ENCODE measurements at regions not wholly inside any gene's neighbourhood (a gene's known extent, or its start where the extent isn't known, plus 50 kb on each side); places are given as distances from the start of the nearest gene placed in this dataset.

- DNase-seq (no peak), ATAC-seq (no peak)
- no peak overlapping the region for H3K4me3 Mint-ChIP-seq
- H3K27ac Mint-ChIP-seq: no peak overlapping the region
- H3K4me1 Mint-ChIP-seq (ENCODE audit: low read depth): no peaks in the 10 kb centered on the region
- H3K9me3 Mint-ChIP-seq: no peaks in the 10 kb centered on the region
- intact Hi-C loops (cut with micrococcal nuclease): no loop called here
- no peak for TF ChIP-seq CTCF (IDR thresholded peaks at IDR 0.05)
- POLR2A ChIA-PET: no interaction called here
- peaks cover 4% of the 10 kb centered on the region for H3K27me3 Mint-ChIP-seq
- H3K36me3 Mint-ChIP-seq (ENCODE audit: low read depth): no peaks in the 10 kb centered on the region
- CTCF ChIA-PET: no interaction called here
Measured at GRCh38 chr16:77539421-77540034, 104.7 kb upstream of the ADAMTS18 start.

- no peaks in the 10 kb centered on the region for H3K9me3 Mint-ChIP-seq
- ATAC-seq (no peak), DNase-seq (no peak)
- POLR2A ChIA-PET: no interaction called here
- peaks cover 4% of the 10 kb centered on the region for H3K27me3 Mint-ChIP-seq
- CTCF ChIA-PET: no interaction called here
- no peak for TF ChIP-seq CTCF (IDR thresholded peaks at IDR 0.05)
- intact Hi-C loops (cut with micrococcal nuclease): no loop called here
- no peaks in the 10 kb centered on the region for H3K36me3 Mint-ChIP-seq (ENCODE audit: low read depth)
- H3K27ac Mint-ChIP-seq: no peak overlapping the region
- H3K4me1 Mint-ChIP-seq (ENCODE audit: low read depth): no peaks in the 10 kb centered on the region
- no peak overlapping the region for H3K4me3 Mint-ChIP-seq
Measured at GRCh38 chr16:77540646-77541045, 105.8 kb upstream of the ADAMTS18 start.

GRCh38 chr16:77541165-77541564 lies 106.3 kb upstream of the ADAMTS18 start:
- H3K27me3 Mint-ChIP-seq: peaks cover 4% of the 10 kb centered on the region
- CTCF ChIA-PET: no interaction called here

GRCh38 chr16:77548151-77548550 lies 113.3 kb upstream of the ADAMTS18 start:
- no peak for TF ChIP-seq CTCF (IDR thresholded peaks at IDR 0.05)
- H3K27ac Mint-ChIP-seq: no peak overlapping the region
- ATAC-seq (no peak), DNase-seq (no peak)
- ChIA-PET POLR2A (no interaction called here), CTCF (no interaction called here)
- H3K4me3 Mint-ChIP-seq: no peak overlapping the region
- H3K36me3 Mint-ChIP-seq (ENCODE audit: low read depth): no peaks in the 10 kb centered on the region
- H3K9me3 Mint-ChIP-seq: no peaks in the 10 kb centered on the region
- H3K27me3 Mint-ChIP-seq: peaks cover 4% of the 10 kb centered on the region
- H3K4me1 Mint-ChIP-seq (ENCODE audit: low read depth): no peaks in the 10 kb centered on the region
- intact Hi-C loops (cut with micrococcal nuclease): no loop called here

More at GRCh38 chr16:77541165-77541564, 106.3 kb upstream of the ADAMTS18 start:
- no peak for ATAC-seq
- Mint-ChIP-seq H3K27ac (no peak overlapping the region), H3K9me3 (no peaks in the 10 kb centered on the region), H3K4me1 (ENCODE audit: low read depth) (no peaks in the 10 kb centered on the region), H3K4me3 (no peak overlapping the region), H3K36me3 (ENCODE audit: low read depth) (no peaks in the 10 kb centered on the region)
- intact Hi-C loops (cut with micrococcal nuclease): no loop called here
- no peak for TF ChIP-seq CTCF (IDR thresholded peaks at IDR 0.05)
- POLR2A ChIA-PET: no interaction called here
- DNase-seq: no peak

- ChIA-PET POLR2A (no interaction called here), CTCF (interaction anchor here (1.1 kb wide), 1 partner anchor 35 kb away, joined by 3 read pairs; no protein-coding TSS in a partner anchor)
Measured at GRCh38 chr16:77548766-77549165, 113.9 kb upstream of the ADAMTS18 start.

More at GRCh38 chr16:77548766-77549165, 113.9 kb upstream of the ADAMTS18 start:
- Mint-ChIP-seq H3K36me3 (ENCODE audit: low read depth) (no peaks in the 10 kb centered on the region), H3K27ac (no peak overlapping the region), H3K27me3 (peaks cover 3% of the 10 kb centered on the region), H3K4me3 (no peak overlapping the region), H3K4me1 (ENCODE audit: low read depth) (no peaks in the 10 kb centered on the region), H3K9me3 (no peaks in the 10 kb centered on the region)
- TF ChIP-seq CTCF (IDR thresholded peaks at IDR 0.05): no peak
- no peak for ATAC-seq
- no peak for DNase-seq
- intact Hi-C loops (cut with micrococcal nuclease): no loop called here

All from activated CD8-positive, alpha-beta T cell treated with anti-CD3 and anti-CD28 coated beads for 36 hours (primary cell).